ENCODE measurements at regions not wholly inside any gene's neighbourhood (a gene's known extent, or its start where the extent isn't known, plus 50 kb on each side); places are given as distances from the start of the nearest gene placed in this dataset.
"Not testable (repeated sequence)": the region's sequence is repeated elsewhere in the genome, so short reads cannot be mapped to it uniquely, and the experiment has no call there.

GRCh38 chr5:101212942-101213514 lies 309.9 kb upstream of the ST8SIA4 start:
- Histone ChIP-seq H3K27me3 (replicated peaks; ENCODE audit: insufficient read depth, low read length) (no peaks in the 10 kb centered on the region), H3K4me3 (ENCODE audit: low read length) (no peak overlapping the region), H3K9ac (ENCODE audit: low read length) (no peak overlapping the region), H4K20me1 (ENCODE audit: insufficient read depth, low read length) (no peaks in the 10 kb centered on the region), H3K4me1 (ENCODE audit: low read length) (no peaks in the 10 kb centered on the region), H3K4me2 (ENCODE audit: low read depth, low read length) (no peak overlapping the region), H3K79me2 (ENCODE audit: low read length) (no peaks in the 10 kb centered on the region), H2AFZ (ENCODE audit: low read length) (no peak overlapping the region), H3K36me3 (replicated peaks; ENCODE audit: insufficient read depth, low read length) (no peaks in the 10 kb centered on the region), H3K27ac (ENCODE audit: low read length) (no peak overlapping the region), H3K9me3 (replicated peaks; ENCODE audit: insufficient read depth, low read length) (no peaks in the 10 kb centered on the region), H3K9me2 (replicated peaks; ENCODE audit: insufficient read depth, low read length) (no peaks in the 10 kb centered on the region), H3F3A (ENCODE audit: insufficient read depth, low read length) (no peaks in the 10 kb centered on the region)
- no peak for DNase-seq
- TF ChIP-seq EZH2 (optimal IDR thresholded peaks at IDR 0.05; ENCODE audit: low read depth, low read length) (no peak), EZH2phosphoT487 (IDR thresholded peaks at IDR 0.05; ENCODE audit: low read length) (no peak), CTCF (IDR thresholded peaks at IDR 0.05; ENCODE audit: low read length) (no peak)

GRCh38 chr5:101206534-101206933 lies 303.5 kb upstream of the ST8SIA4 start:
- no peak overlapping the region for H2AFZ ChIP-seq (ENCODE audit: low read length)
- H3F3A ChIP-seq (ENCODE audit: insufficient read depth, low read length), result no peaks in the 10 kb centered on the region
- H3K4me2 ChIP-seq (ENCODE audit: low read depth, low read length), result no peak overlapping the region
- no peaks in the 10 kb centered on the region for H3K4me1 ChIP-seq (ENCODE audit: low read length)
- no peaks in the 10 kb centered on the region for H3K36me3 ChIP-seq (replicated peaks; ENCODE audit: insufficient read depth, low read length)
- no peaks in the 10 kb centered on the region for H3K9me2 ChIP-seq (replicated peaks; ENCODE audit: insufficient read depth, low read length)
- no peaks in the 10 kb centered on the region for H3K9me3 ChIP-seq (replicated peaks; ENCODE audit: insufficient read depth, low read length)
- TF ChIP-seq EZH2 (optimal IDR thresholded peaks at IDR 0.05; ENCODE audit: low read depth, low read length) (no peak), CTCF (IDR thresholded peaks at IDR 0.05; ENCODE audit: low read length) (no peak), EZH2phosphoT487 (IDR thresholded peaks at IDR 0.05; ENCODE audit: low read length) (no peak)
- no peaks in the 10 kb centered on the region for H4K20me1 ChIP-seq (ENCODE audit: insufficient read depth, low read length)
- no peak overlapping the region for H3K27ac ChIP-seq (ENCODE audit: low read length)
- no peak overlapping the region for H3K4me3 ChIP-seq (ENCODE audit: low read length)
- no peaks in the 10 kb centered on the region for H3K79me2 ChIP-seq (ENCODE audit: low read length)
- no peak overlapping the region for H3K9ac ChIP-seq (ENCODE audit: low read length)
- H3K27me3 ChIP-seq (replicated peaks; ENCODE audit: insufficient read depth, low read length), result no peaks in the 10 kb centered on the region
- DNase-seq, result no peak

GRCh38 chr5:101205065-101205464 lies 302.0 kb upstream of the ST8SIA4 start:
- H3F3A ChIP-seq (ENCODE audit: insufficient read depth, low read length); H4K20me1 ChIP-seq (ENCODE audit: insufficient read depth, low read length); H3K79me2 ChIP-seq (ENCODE audit: low read length); H3K9me3 ChIP-seq (replicated peaks; ENCODE audit: insufficient read depth, low read length); H3K9ac ChIP-seq (ENCODE audit: low read length); H3K4me2 ChIP-seq (ENCODE audit: low read depth, low read length); H3K27me3 ChIP-seq (replicated peaks; ENCODE audit: insufficient read depth, low read length); DNase-seq; H3K9me2 ChIP-seq (replicated peaks; ENCODE audit: insufficient read depth, low read length); H3K27ac ChIP-seq (ENCODE audit: low read length); H3K36me3 ChIP-seq (replicated peaks; ENCODE audit: insufficient read depth, low read length); H2AFZ ChIP-seq (ENCODE audit: low read length); H3K4me1 ChIP-seq (ENCODE audit: low read length); H3K4me3 ChIP-seq (ENCODE audit: low read length): not testable (repeated sequence)

- H3K4me1 ChIP-seq (ENCODE audit: low read length); H3K27me3 ChIP-seq (replicated peaks; ENCODE audit: insufficient read depth, low read length); H3K4me3 ChIP-seq (ENCODE audit: low read length); H3K27ac ChIP-seq (ENCODE audit: low read length); H3K9me2 ChIP-seq (replicated peaks; ENCODE audit: insufficient read depth, low read length); H2AFZ ChIP-seq (ENCODE audit: low read length); H3K4me2 ChIP-seq (ENCODE audit: low read depth, low read length); DNase-seq; H4K20me1 ChIP-seq (ENCODE audit: insufficient read depth, low read length); H3K36me3 ChIP-seq (replicated peaks; ENCODE audit: insufficient read depth, low read length); H3K9me3 ChIP-seq (replicated peaks; ENCODE audit: insufficient read depth, low read length); H3F3A ChIP-seq (ENCODE audit: insufficient read depth, low read length); H3K79me2 ChIP-seq (ENCODE audit: low read length); H3K9ac ChIP-seq (ENCODE audit: low read length): not testable (repeated sequence)
Measured at GRCh38 chr5:101180365-101180764, 277.3 kb upstream of the ST8SIA4 start.
